PC-3 (cell line): ENCODE measurements at regions not wholly inside any gene's neighbourhood (a gene's known extent, or its start where the extent isn't known, plus 50 kb on each side); places are given as distances from the start of the nearest gene placed in this dataset.

Experiments
- ATAC-seq: fragments of 200-7000 bp; cut with Tn5 transposase; 2 replicates; pipeline ENCODE4 v1.9.1; 2020; ENCODE audit warnings: mild to moderate bottlenecking, moderate library complexity
- BruUV-seq: library from RNA; stranded (reverse); fragments of 400-500 nt; replicated peaks from 2 replicates; lab custom pipeline; 2021; lab: Mats Ljungman, UMichigan
- CTCF ChIA-PET: fragments of 300-600 bp; sonication (Branson Sonifier 250); formaldehyde crosslinking; loops from one replicate; lab custom pipeline; 2022; ENCODE audit warnings: antibody characterized with exemption; lab: Charles Lee
- POLR2A ChIA-PET: fragments of 300-600 bp; sonication (Branson Sonifier 250); formaldehyde crosslinking; loops from one replicate; lab custom pipeline; 2022; ENCODE audit warnings: antibody characterized with exemption; ENCODE audit not compliant: unreplicated experiment; lab: Charles Lee
- DNase-seq: peaks from one replicate; pipeline ENCODE4 v3.0.0-alpha.2; 2015
- H2AFZ ChIP-seq: fragments of 300-600 bp; sonication (generic); 2 replicates; pipeline ENCODE4 v1.6.0; 2016; ENCODE audit warnings: antibody characterized with exemption, low read length
- H3F3A ChIP-seq: fragments of 300-600 bp; sonication (generic); one replicate; pipeline ENCODE4 v1.6.0; 2017; ENCODE audit warnings: antibody characterized with exemption, low read length, control low read depth, mild to moderate bottlenecking; ENCODE audit not compliant: unreplicated experiment
- H3K27ac ChIP-seq: fragments of 300-600 bp; sonication (generic); 2 replicates; pipeline ENCODE4 v1.5.1; 2016; ENCODE audit warnings: mild to moderate bottlenecking, low read length
- H3K27me3 ChIP-seq: fragments of 300-600 bp; sonication (generic); 2 replicates; pipeline ENCODE4 v1.6.1; 2016; ENCODE audit warnings: low read length, mixed read lengths
- H3K36me3 ChIP-seq: fragments of 300-600 bp; sonication (generic); 2 replicates; pipeline ENCODE4 v1.6.1; 2016; ENCODE audit warnings: low read depth, mixed run types, low read length, mixed read lengths
- H3K4me1 ChIP-seq: fragments of 300-600 bp; sonication (generic); 2 replicates; pipeline ENCODE4 v1.5.1; 2016; ENCODE audit warnings: low read length; ENCODE audit not compliant: insufficient read depth
- H3K4me2 ChIP-seq: fragments of 300-600 bp; sonication (generic); 2 replicates; pipeline ENCODE4 v1.6.0; 2016; ENCODE audit warnings: low read length
- H3K4me3 ChIP-seq: fragments of 300-600 bp; sonication (generic); 2 replicates; pipeline ENCODE4 v1.5.1; 2016; ENCODE audit warnings: mild to moderate bottlenecking, low read length, mixed read lengths
- H3K79me2 ChIP-seq: fragments of 300-600 bp; sonication (generic); 2 replicates; pipeline ENCODE4 v1.6.1; 2017; ENCODE audit warnings: low read length, mixed read lengths
- H3K9ac ChIP-seq: fragments of 300-600 bp; sonication (generic); 2 replicates; pipeline ENCODE4 v1.6.0; 2016; ENCODE audit warnings: mild to moderate bottlenecking, low read length
- H3K9me2 ChIP-seq: fragments of 300-600 bp; sonication (generic); replicated peaks from 2 replicates; pipeline ENCODE4 v1.6.1; 2016; ENCODE audit warnings: mixed run types, low read length, mixed read lengths
- H3K9me3 ChIP-seq: fragments of 300-600 bp; sonication (generic); 2 replicates; pipeline ENCODE4 v1.6.1; 2016; ENCODE audit warnings: low read length, mixed read lengths
- H4K20me1 ChIP-seq: fragments of 300-600 bp; sonication (generic); 2 replicates; pipeline ENCODE4 v1.6.1; 2016; ENCODE audit warnings: low read length, mixed read lengths
- EZH2 ChIP-seq: fragments of 300-600 bp; sonication (generic); IDR thresholded peaks from one replicate; pipeline ENCODE4 v1.6.1; 2017; ENCODE audit warnings: antibody characterized with exemption, mild to moderate bottlenecking, low read length; ENCODE audit not compliant: unreplicated experiment
- EZH2phosphoT487 ChIP-seq: fragments of 300-600 bp; sonication (generic); IDR thresholded peaks from 2 replicates; pipeline ENCODE4 v1.6.1; 2018; ENCODE audit warnings: mild to moderate bottlenecking, antibody characterized with exemption, low read length, borderline replicate concordance
- intact Hi-C: fragments of 100-400 bp; cut with micrococcal nuclease; formaldehyde crosslinking; loops from 2 replicates; pipeline ENCODE4 v1.9.0; 2023
- TF ChIP-seq, protein P1 (sequence below): fragments of 300-600 bp; sonication (generic); conservative IDR thresholded peaks from 2 replicates; pipeline ENCODE4 v1.5.1; 2017; ENCODE audit warnings: antibody characterized with exemption, low read depth, mild to moderate bottlenecking, low read length

DNA sequence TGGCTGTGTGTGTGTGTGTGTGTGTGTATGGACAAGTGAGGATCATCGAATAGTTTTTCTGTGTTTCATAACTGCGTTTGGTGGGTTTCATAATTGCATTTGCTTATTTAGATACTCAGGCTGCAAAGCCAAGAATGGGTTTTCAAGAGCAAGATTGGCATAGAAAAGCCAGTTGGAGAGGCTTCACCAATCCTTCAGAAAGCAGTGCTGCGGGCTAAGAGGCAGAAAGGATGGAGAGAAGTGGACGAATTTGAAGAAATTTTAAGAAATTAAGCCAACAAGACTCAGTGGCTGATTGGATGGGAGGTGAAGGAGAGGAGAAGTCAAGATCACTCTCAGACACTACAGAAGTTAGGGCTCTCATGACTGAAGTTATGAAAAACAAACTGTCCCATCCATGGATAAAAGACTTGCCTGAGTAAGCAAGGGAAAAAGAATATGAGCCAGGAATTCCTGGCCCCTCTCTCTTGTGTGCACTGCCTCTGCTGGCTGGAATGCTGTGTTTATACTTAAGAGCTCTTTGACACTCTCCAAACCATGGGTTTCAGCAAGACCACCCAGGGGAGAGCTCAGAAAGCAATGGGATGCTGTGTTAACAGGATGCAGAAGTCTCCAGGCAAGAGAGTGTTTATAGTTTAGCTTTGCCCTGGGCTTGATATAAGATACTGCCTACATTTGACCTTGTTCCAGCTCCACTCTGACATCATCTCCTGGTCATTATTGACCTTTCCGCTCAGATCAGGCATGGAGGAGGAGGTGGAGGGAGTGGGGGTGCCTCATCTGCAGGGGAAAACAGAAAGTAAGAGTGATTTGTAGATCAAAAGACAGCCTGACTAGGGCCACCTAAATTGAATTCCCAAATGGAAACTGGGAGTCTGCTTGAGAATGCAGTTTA, 232.0 kb upstream of the PLXNA2 start:
- POLR2A ChIA-PET: no interaction called here
- H3K4me3 ChIP-seq: no peak overlapping the region
- BruUV-seq: no TSS peak
- H3K9me3 ChIP-seq: no peaks in the 10 kb centered on the region
- DNase-seq (peak; percentile 30), ATAC-seq (no peak)
- no peak overlapping the region for H2AFZ ChIP-seq
- H3K27ac ChIP-seq: no peak overlapping the region
- no peaks in the 10 kb centered on the region for H4K20me1 ChIP-seq
- H3K36me3 ChIP-seq: no peaks in the 10 kb centered on the region
- H3K4me2 ChIP-seq: no peak overlapping the region
- TF ChIP-seq, protein P1, sequence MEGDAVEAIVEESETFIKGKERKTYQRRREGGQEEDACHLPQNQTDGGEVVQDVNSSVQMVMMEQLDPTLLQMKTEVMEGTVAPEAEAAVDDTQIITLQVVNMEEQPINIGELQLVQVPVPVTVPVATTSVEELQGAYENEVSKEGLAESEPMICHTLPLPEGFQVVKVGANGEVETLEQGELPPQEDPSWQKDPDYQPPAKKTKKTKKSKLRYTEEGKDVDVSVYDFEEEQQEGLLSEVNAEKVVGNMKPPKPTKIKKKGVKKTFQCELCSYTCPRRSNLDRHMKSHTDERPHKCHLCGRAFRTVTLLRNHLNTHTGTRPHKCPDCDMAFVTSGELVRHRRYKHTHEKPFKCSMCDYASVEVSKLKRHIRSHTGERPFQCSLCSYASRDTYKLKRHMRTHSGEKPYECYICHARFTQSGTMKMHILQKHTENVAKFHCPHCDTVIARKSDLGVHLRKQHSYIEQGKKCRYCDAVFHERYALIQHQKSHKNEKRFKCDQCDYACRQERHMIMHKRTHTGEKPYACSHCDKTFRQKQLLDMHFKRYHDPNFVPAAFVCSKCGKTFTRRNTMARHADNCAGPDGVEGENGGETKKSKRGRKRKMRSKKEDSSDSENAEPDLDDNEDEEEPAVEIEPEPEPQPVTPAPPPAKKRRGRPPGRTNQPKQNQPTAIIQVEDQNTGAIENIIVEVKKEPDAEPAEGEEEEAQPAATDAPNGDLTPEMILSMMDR: peak; percentile 54
- TF ChIP-seq EZH2phosphoT487 (no peak), EZH2 (no peak)
- no peaks in the 10 kb centered on the region for H3K9me2 ChIP-seq
- intact Hi-C loops: no loop called here
- peaks cover 7% of the 10 kb centered on the region for H3K4me1 ChIP-seq
- CTCF ChIA-PET: no interaction called here
- H3K9ac ChIP-seq: no peak overlapping the region
- H3F3A ChIP-seq: no peaks in the 10 kb centered on the region
- H3K79me2 ChIP-seq: no peaks in the 10 kb centered on the region
- H3K27me3 ChIP-seq: no peaks in the 10 kb centered on the region

DNA sequence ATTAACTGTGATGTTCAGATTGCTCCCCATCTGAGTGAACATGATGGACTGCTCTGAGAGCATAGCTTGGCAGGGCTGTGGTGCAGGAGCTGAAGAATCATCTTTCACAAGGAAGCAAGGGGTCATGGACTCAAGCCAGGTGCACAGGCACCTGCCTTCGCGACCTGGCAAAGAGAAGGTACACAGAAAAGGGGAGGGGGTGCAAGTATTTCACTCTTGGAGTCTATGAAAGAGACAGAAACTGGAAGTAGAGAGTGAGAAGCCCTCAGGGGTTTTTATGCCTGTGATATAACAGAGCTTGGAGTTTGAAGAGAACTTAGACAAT, 232.6 kb upstream of the PLXNA2 start:
- BruUV-seq: no TSS peak

More for the DNA sequence above, 232.6 kb upstream of the PLXNA2 start:
- intact Hi-C loops: no loop called here
- H3K79me2 ChIP-seq: no peaks in the 10 kb centered on the region
- no peak overlapping the region for H2AFZ ChIP-seq
- ChIA-PET POLR2A (no interaction called here), CTCF (no interaction called here)
- H3K9me2 ChIP-seq: no peaks in the 10 kb centered on the region
- H3K4me2 ChIP-seq: no peak overlapping the region
- DNase-seq: no peak
- TF ChIP-seq, protein P1: no peak
- TF ChIP-seq EZH2phosphoT487 (no peak), EZH2 (no peak)
- H3K27ac ChIP-seq: no peak overlapping the region
- H3F3A ChIP-seq: no peaks in the 10 kb centered on the region
- H3K9me3 ChIP-seq: no peaks in the 10 kb centered on the region
- H3K4me3 ChIP-seq: no peak overlapping the region
- H3K9ac ChIP-seq: no peak overlapping the region
- ATAC-seq: no peak
- peaks cover 7% of the 10 kb centered on the region for H3K4me1 ChIP-seq
- H4K20me1 ChIP-seq: no peaks in the 10 kb centered on the region
- no peaks in the 10 kb centered on the region for H3K27me3 ChIP-seq
- no peaks in the 10 kb centered on the region for H3K36me3 ChIP-seq
